Keratinocyte (primary cell): ENCODE measurements at regions not wholly inside any gene's neighbourhood (a gene's known extent, or its start where the extent isn't known, plus 50 kb on each side); places are given as distances from the start of the nearest gene placed in this dataset.

ENCODE experiments used
- DNase-seq: peaks from one replicate; pipeline ENCODE4 v3.0.0-alpha.2; 2011; ENCODE audit warnings: low read depth, missing footprints, low spot score
- FAIRE-seq: peaks from 2 replicates; lab custom pipeline; 2011; peaks lifted over from hg19 to GRCh38; lab: Jason Lieb, UNC
- H2AFZ ChIP-seq: 2 replicates; pipeline ENCODE4 v1.6.0; 2012; ENCODE audit warnings: low read length, control low read depth, inconsistent platforms; ENCODE audit not compliant: control insufficient read depth
- H3K27ac ChIP-seq: 2 replicates; pipeline ENCODE4 v1.5.1; 2011; ENCODE audit warnings: low read length; ENCODE audit not compliant: control insufficient read depth, insufficient read depth
- H3K27me3 ChIP-seq: 3 replicates; pipeline ENCODE4 v1.6.0; 2011; ENCODE audit warnings: low read length; ENCODE audit not compliant: control insufficient read depth, insufficient read depth; ENCODE audit errors: extremely low read depth
- H3K36me3 ChIP-seq, 2 experiments: 2 replicates in 1 of 2; 3 replicates in 1 of 2; pipeline ENCODE4 v1.5.1; 2011; ENCODE audit warnings: low read length in 2 of 2, mild to moderate bottlenecking in 1 of 2; ENCODE audit not compliant: control insufficient read depth in 2 of 2, insufficient read depth in 2 of 2; ENCODE audit errors: extremely low read depth in 1 of 2
- H3K4me1 ChIP-seq: 3 replicates; pipeline ENCODE4 v1.5.1; 2011; ENCODE audit warnings: low read length; ENCODE audit not compliant: control insufficient read depth, insufficient read depth; ENCODE audit errors: extremely low read depth
- H3K4me2 ChIP-seq: 3 replicates; pipeline ENCODE4 v1.6.0; 2011; ENCODE audit warnings: low read depth, low read length; ENCODE audit not compliant: control insufficient read depth, insufficient read depth; ENCODE audit errors: extremely low read depth
- H3K4me3 ChIP-seq, 3 experiments: fragments of 200-600 bp in 1 of 3; sonication (generic) in 1 of 3; 2 replicates in 2 of 3; 3 replicates in 1 of 3; pipeline ENCODE4 v1.5.1; 2011 to 2016; ENCODE audit warnings: low read length in 3 of 3, mild to moderate bottlenecking in 3 of 3, control low read depth in 2 of 3, inconsistent platforms in 1 of 3, low read depth in 1 of 3, mixed read lengths in 1 of 3, mixed run types in 1 of 3, moderate library complexity in 1 of 3; ENCODE audit not compliant: control insufficient read depth in 2 of 3, insufficient read depth in 2 of 3; ENCODE audit errors: extremely low read depth in 1 of 3
- H3K79me2 ChIP-seq: 2 replicates; pipeline ENCODE4 v1.6.0; 2012; ENCODE audit warnings: low read length; ENCODE audit not compliant: control insufficient read depth, insufficient read depth
- H3K9ac ChIP-seq: 3 replicates; pipeline ENCODE4 v1.6.0; 2011; ENCODE audit warnings: low read length; ENCODE audit not compliant: control insufficient read depth, insufficient read depth; ENCODE audit errors: extremely low read depth
- H3K9me1 ChIP-seq: 3 replicates; pipeline ENCODE4 v1.6.0; 2011; ENCODE audit warnings: low read length; ENCODE audit not compliant: control insufficient read depth, insufficient read depth; ENCODE audit errors: extremely low read depth
- H3K9me3 ChIP-seq: 2 replicates; pipeline ENCODE4 v1.5.1; 2012; ENCODE audit warnings: low read depth, low read length; ENCODE audit not compliant: control insufficient read depth
- H4K20me1 ChIP-seq: 3 replicates; pipeline ENCODE4 v1.6.0; 2011; ENCODE audit warnings: low read length; ENCODE audit not compliant: control insufficient read depth, insufficient read depth; ENCODE audit errors: extremely low read depth
- CTCF ChIP-seq, 3 experiments: IDR thresholded peaks in 1 of 3; conservative IDR thresholded peaks in 1 of 3; optimal IDR thresholded peaks in 1 of 3; 2 replicates in 2 of 3; 3 replicates in 1 of 3; pipeline versions ENCODE3 to v1.5.1; 2011; ENCODE audit warnings: low read length in 3 of 3, mild to moderate bottlenecking in 3 of 3, moderate library complexity in 2 of 3, control low read depth in 1 of 3, inconsistent platforms in 1 of 3; ENCODE audit not compliant: insufficient read depth in 2 of 3; ENCODE audit errors: extremely low read depth in 1 of 3
- EZH2 ChIP-seq: IDR thresholded peaks from one replicate; pipeline ENCODE4 v1.6.1; 2012; ENCODE audit warnings: inconsistent platforms, mild to moderate bottlenecking, low read length, moderate library complexity
- dilution Hi-C: fragments of 300-500 bp; cut with MboI; formaldehyde crosslinking; loops from one replicate; pipeline ENCODE4 v1.7.0; 2020; ENCODE audit warnings: low sequenced_read_pairs; ENCODE audit not compliant: extremely low pct_ligation_motif_present

DNA sequence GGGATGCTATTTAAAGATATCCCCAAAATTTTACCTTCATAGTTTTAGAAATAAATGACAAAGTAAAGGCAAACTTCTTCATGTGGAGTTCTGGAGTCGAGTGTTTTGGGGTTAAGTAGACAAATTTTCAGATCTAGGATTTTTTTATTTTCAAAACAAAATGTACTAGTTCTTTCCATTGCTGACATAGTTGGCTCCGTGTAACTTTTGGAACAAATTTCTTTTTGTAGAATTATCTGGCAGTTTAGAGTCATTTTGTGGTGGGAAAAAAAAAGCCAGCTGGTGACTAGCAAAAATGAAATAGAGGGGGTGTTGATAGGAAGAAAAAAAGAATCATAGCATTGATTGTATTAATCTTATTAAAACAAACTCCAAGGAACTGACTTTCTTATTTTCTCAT lies 131.6 kb upstream of the TCF21 start:
- H3K4me2 ChIP-seq = no peak overlapping the region
- no peak overlapping the region for H3K9ac ChIP-seq
- TF ChIP-seq CTCF (optimal IDR thresholded peaks at IDR 0.05 in 1 of 3, IDR thresholded peaks at IDR 0.05 in 1 of 3, conservative IDR thresholded peaks at IDR 0.05 in 1 of 3; ENCODE audit: extremely low read depth in 1 of 3, insufficient read depth in 2 of 3, low read length in 3 of 3) (no peak), EZH2 (no peak)
- no peak overlapping the region for H3K27ac ChIP-seq
- H3K27me3 ChIP-seq = no peaks in the 10 kb centered on the region
- no peaks in the 10 kb centered on the region for H3K79me2 ChIP-seq
- H3K4me1 ChIP-seq = no peaks in the 10 kb centered on the region
- no peaks in the 10 kb centered on the region for H3K9me1 ChIP-seq
- dilution Hi-C loops = no loop called here
- no peak overlapping the region for H3K4me3 ChIP-seq
- no peaks in the 10 kb centered on the region for H3K9me3 ChIP-seq
- DNase-seq (no peak), FAIRE-seq (no peak)
- H3K36me3 ChIP-seq = no peaks in the 10 kb centered on the region
- H2AFZ ChIP-seq = no peak overlapping the region
- no peaks in the 10 kb centered on the region for H4K20me1 ChIP-seq

DNA sequence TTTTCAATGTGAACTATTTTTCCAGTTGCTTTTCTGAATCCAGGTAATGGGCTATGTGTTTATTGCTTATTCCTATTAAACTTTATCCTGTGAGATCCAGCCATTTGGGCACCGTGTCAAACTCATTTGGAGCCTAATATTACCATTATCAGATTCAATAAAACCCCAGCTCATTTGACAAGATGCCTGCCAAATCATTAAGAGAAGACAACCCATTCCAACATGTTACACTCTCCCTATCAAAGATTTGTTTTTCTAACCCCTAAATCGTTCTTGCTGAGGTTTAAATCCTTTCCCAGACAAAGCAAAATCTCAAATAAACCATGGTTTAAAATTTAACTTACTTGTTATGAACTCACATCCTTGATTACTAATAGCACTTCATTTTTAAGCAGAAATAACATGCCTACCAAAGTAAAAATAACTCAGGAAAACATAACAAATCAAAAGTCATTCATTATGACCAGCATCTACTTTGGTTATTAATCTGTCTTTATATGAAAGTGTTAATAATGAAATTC lies 130.0 kb upstream of the TCF21 start:
- Histone ChIP-seq H3K9me1 (no peaks in the 10 kb centered on the region), H3K4me3 (no peak overlapping the region), H3K4me1 (no peaks in the 10 kb centered on the region), H3K9ac (no peak overlapping the region), H3K36me3 (no peaks in the 10 kb centered on the region), H2AFZ (no peak overlapping the region), H3K4me2 (no peak overlapping the region), H3K27me3 (no peaks in the 10 kb centered on the region), H3K79me2 (no peaks in the 10 kb centered on the region), H3K9me3 (no peaks in the 10 kb centered on the region), H3K27ac (no peak overlapping the region), H4K20me1 (no peaks in the 10 kb centered on the region)
- dilution Hi-C loops = no loop called here
- DNase-seq (no peak), FAIRE-seq (no peak)
- TF ChIP-seq CTCF (optimal IDR thresholded peaks at IDR 0.05 in 1 of 3, IDR thresholded peaks at IDR 0.05 in 1 of 3, conservative IDR thresholded peaks at IDR 0.05 in 1 of 3; ENCODE audit: extremely low read depth in 1 of 3, insufficient read depth in 2 of 3, low read length in 3 of 3) (no peak), EZH2 (no peak)
